GM12892 (cell line): ENCODE measurements at regions not wholly inside any gene's neighbourhood (a gene's known extent, or its start where the extent isn't known, plus 50 kb on each side); places are given as distances from the start of the nearest gene placed in this dataset.

ENCODE experiments used
- POLR2A ChIP-seq: IDR thresholded peaks from 2 replicates; pipeline ENCODE4 v1.6.1; 2011; ENCODE audit warnings: low read depth, low read length, control low read depth
- POLR2AphosphoS5 ChIP-seq: IDR thresholded peaks from 2 replicates; pipeline ENCODE4 v1.6.1; 2011; ENCODE audit warnings: low read depth, low read length, control low read depth
- TAF1 ChIP-seq: IDR thresholded peaks from 2 replicates; pipeline ENCODE4 v1.6.1; 2011; ENCODE audit warnings: low read depth, mild to moderate bottlenecking, control low read depth, low read length, borderline replicate concordance

GRCh38 chr11:98512938-98513337 lies 507.8 kb upstream of the CNTN5 start:
- TF ChIP-seq POLR2A (no peak), POLR2AphosphoS5 (no peak), TAF1 (no peak)
